Erythroblast (primary cell): ENCODE measurements at regions not wholly inside any gene's neighbourhood (a gene's known extent, or its start where the extent isn't known, plus 50 kb on each side); places are given as distances from the start of the nearest gene placed in this dataset.
A peak's percentile ranks its signal among the peaks of the same experiment; 100 is the strongest.

Experiments used
- DNase-seq, 2 experiments: peaks; one replicate each; lab custom pipeline; 2025; lab: John Stamatoyannopoulos, UW
- GATA1 ChIP-seq: IDR thresholded peaks from 2 replicates; pipeline ENCODE4 v1.6.1; 2011; ENCODE audit warnings: low read depth, mild to moderate bottlenecking, control low read depth, low read length, moderate library complexity
- POLR2A ChIP-seq: IDR thresholded peaks from 2 replicates; pipeline ENCODE4 v1.6.1; 2011; ENCODE audit warnings: mild to moderate bottlenecking, low read length

- TF ChIP-seq POLR2A, result no peak
- TF ChIP-seq GATA1, result no peak
- no peak for DNase-seq
These were observed 206.9 kb downstream of the ARL4C start for GRCh38 chr2:234289834-234290590.

DNA sequence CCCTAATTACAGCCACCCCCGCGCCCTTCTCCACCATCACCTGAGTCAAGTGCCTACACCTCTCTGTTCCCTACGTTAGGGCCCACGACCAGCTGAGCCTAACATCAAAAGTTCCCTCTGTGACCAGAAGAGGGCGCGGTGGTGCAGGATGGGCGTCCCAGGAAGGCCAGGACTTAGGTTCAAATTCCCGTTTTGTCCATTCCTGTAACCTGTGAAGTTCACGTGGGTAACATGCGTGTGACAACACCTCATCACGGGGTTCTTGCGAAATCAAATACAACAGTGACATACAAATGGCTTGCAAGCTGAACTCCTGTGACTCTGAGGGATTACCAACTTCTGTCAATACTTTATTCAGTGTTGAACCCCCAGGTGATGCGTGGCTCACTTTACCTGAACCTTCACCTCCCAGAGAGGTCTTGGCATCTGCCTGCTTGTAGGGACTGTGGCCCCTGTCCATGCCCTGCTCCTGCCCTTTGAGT, 207.9 kb downstream of the ARL4C start:
- DNase-seq, result peak; percentile 36 to 68
- TF ChIP-seq GATA1 (no peak), POLR2A (no peak)

- DNase-seq, result no peak
- TF ChIP-seq GATA1 (no peak), POLR2A (no peak)
These were observed 209.2 kb downstream of the ARL4C start for GRCh38 chr2:234287650-234288049.

DNA sequence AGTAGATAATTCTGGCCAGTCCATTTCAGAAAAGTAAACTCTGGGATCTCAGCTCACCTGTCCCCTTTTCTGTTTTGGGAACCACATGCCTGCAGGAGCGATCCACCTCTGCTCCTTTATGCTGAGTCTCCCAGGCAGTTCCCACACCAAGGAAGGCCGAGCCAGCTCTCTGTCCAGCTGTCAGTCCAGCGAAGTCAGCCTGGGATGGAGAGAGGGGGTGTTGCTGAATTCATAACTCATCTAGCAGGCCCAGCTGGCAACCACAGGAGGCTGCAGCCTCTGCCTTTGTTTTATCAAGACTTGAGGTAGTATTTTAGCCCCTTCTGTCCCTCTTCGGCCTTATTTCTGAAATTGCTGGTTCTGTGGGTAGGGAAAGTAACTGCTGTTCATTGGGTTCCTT, 209.9 kb downstream of the ARL4C start:
- TF ChIP-seq POLR2A (no peak), GATA1 (no peak)
- no peak for DNase-seq

DNA sequence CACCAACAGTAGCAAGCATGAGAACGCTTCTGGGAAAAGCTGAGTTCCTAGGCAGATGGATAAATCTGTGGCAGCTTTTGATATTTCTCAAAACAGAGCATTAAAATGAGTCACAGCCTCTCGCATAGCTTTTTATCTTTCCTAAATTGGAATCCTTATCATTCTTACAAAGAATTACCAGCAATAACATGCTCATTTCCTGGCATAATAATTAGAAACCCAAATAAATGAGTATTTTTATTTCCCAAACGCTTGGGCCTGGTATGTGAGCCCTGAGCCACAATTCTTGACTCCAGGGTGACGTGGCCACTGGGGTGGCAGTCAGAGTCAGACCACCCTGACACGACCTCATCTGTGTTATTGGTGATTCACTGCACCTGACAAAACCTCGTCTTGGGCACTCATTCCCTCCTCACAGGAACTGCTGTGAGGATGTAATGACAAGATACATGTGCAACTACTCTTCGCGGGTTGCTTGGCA, 210.7 kb downstream of the ARL4C start:
- DNase-seq, result no peak

GRCh38 chr2:234285541-234285940, 211.3 kb downstream of the ARL4C start:
- DNase-seq, result no peak
- TF ChIP-seq POLR2A (no peak), GATA1 (no peak)

More for the DNA sequence above, 210.7 kb downstream of the ARL4C start:
- no peak for TF ChIP-seq POLR2A

DNA sequence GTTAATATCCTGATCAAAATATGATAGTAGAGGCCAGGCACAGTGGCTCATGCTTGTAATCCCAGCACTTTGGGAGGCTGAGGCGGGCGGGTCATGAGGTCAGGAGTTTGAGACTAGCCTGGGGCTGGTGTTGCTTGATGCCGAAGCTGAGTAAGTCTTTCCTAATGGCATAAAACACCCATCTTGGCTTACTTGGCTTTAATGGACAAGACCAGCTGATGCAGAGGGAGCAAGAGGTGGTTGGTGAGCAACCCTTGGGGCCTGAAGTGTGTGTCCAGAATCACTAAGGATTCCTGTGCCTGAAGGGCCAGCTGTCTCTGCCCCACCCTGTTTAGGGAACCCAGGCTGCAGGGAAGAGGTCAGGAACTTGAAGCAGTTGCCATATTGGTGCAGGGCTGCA, 217.2 kb downstream of the ARL4C start:
- no peak for TF ChIP-seq POLR2A
- TF ChIP-seq GATA1, result no peak
- DNase-seq, result no peak

- no peak for TF ChIP-seq GATA1
- TF ChIP-seq POLR2A, result no peak
- no peak for DNase-seq
These were observed 218.2 kb downstream of the ARL4C start for GRCh38 chr2:234278556-234279255.

DNA sequence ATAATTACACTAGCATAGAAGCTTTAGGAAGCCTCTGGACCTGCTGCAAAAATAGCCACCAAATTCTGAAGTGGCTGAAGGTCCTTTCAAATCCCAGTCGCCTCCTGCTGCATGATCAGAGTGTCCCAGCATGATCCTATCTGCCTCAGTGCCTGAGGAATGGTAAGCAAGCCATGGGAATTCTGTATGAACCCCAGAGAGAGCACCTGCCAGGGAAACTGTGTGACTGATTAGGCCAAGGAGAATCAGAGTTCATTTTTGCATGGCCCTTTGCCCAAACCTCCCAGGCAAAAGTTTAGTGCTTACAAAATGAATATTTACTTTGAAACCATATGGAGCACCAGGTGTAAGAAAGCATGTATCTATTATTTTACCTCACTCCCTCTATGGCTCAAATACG, 221.4 kb downstream of the ARL4C start:
- TF ChIP-seq GATA1 (no peak), POLR2A (no peak)
- no peak for DNase-seq

DNA sequence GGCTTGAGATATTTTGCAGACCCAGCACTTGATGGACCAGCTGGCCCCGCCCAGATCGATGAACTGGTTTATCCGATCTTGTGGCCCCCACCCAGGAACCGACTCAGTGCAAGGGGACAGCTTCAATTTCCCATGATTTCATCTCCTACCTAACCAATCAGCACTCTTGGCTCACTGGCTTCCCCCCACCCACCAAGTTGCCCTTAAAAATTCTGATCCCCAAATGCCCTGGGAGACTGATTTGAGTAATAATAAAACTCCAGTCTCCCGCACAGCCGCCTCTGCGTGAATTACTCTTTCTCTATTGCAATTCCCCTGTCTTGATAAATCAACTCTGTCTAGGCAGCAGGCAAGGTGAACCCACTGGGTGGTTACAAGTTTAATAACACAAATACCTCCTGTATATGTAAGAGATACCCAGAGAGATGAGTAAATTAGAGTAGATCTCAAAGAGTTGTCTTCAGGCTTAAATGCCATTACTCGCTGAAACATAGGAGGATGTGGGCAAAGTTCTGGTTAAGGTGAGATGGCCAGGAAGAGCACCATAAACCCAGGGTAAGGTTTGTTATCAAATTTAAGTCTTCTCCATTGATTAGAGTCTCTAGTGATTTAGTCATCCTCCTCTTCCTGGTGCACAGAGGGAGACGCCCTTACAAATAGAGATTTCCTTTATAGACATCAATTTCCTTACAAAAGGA, 222.8 kb downstream of the ARL4C start:
- TF ChIP-seq POLR2A (no peak), GATA1 (no peak)
- DNase-seq, result no peak

DNA sequence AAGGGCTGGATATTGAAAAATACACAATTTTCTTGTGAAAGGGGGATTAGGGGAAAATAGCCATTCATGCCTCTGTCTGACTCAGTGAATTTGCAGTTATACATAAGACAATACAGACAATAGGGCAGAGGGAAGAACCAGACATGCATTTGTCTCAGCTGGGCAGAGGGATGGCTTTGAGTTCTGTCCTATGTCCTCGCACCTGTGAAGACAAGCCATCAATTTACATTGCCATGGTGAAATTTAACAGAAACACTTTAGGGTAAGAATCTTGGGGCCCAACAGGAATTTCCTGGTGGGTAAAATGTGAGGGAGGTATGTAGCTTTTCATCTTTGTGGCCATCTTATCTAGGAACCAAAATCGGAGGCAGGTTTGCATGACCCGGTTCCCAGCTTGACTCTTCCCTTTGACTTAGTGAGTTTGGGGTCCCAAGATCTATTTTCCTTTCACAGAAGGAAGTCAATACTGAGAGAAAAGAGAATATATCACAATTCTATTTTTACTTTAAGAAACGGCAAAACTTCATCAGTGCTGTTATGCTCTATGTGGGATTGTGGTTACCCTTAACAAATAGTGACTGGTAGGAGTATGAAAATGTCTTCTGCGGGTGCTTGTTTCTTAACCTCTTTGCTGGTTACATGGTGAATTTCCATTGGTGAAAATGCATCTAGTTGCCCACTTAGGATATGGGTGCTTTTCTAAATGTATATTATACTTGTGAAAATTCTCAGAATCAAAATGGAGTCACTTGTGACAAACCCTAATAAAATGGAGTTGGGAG, 221.8 kb downstream of the SPP2 start:
- no peak for TF ChIP-seq GATA1
- no peak for TF ChIP-seq POLR2A
- no peak for DNase-seq

DNA sequence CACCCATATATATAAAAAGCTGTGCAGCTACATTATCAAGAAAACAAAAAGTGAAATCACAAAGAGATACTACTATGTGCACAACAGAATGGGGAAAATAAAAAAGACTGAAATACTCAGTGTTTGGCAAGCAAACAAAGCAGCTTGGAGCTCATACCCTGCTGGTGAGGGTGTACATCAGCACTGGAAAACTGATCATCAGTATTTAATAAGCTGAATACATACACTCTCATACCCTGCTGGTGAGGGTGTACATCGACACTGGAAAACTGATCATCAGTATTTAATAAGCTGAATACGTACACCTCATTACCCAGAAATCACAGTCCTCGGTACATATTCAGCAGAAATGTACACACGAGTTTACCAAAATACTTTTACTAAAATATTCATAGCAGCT, 220.8 kb downstream of the SPP2 start:
- TF ChIP-seq POLR2A (no peak), GATA1 (no peak)

GRCh38 chr2:234269769-234270204, 219.3 kb downstream of the SPP2 start:
- DNase-seq, result no peak

More for the DNA sequence above, 220.8 kb downstream of the SPP2 start:
- DNase-seq, result no peak

DNA sequence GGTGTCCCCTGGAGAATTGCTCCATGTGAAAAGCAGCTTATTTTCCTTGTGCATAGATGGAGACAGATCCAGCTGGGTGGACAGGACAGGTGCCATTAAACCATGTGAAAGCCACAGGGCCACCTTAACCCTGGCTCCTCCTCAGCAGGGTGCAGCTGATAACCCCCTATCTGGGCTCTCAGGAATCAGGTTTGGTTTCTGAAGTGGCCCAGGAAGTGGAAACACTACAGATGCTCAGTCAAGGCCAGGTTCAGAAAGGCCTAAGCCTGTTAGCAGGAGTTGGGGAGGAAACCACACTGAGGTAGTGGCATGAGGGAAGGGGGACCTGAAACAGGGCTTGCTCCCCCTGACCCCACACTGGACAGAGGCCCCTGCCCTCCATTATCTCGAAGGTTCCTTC, 217.0 kb downstream of the SPP2 start:
- no peak for DNase-seq
- TF ChIP-seq POLR2A (no peak), GATA1 (no peak)

More at GRCh38 chr2:234269769-234270204, 219.3 kb downstream of the SPP2 start:
- no peak for TF ChIP-seq POLR2A
- TF ChIP-seq GATA1, result no peak
